ENCODE measurements at regions not wholly inside any gene's neighbourhood (a gene's known extent, or its start where the extent isn't known, plus 50 kb on each side); places are given as distances from the start of the nearest gene placed in this dataset.

DNA sequence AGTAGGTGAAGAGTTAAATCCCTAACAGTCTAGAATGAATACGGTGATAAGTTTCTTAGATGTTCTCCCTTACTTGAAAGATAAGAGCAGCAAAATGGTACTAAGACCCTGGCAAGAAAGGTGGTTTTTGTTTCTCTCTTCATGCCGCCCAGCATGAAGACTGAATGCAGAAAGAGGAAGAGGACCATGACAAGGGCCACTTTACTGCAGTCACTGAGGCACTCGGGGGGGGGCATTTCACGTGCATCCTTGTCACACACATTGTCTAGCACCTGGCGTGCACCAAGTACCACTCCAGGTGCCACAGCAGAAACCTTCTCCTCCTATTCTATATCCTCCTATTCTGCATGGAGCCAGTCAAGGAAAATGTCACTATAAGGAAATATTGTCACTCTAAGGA, 222.0 kb downstream of the TOMM20 start:
- TF ChIP-seq POLR2AphosphoS5 (IDR thresholded peaks at IDR 0.05; ENCODE audit: low read depth, low read length) (no peak), POLR2A (IDR thresholded peaks at IDR 0.05; ENCODE audit: low read depth, low read length) (no peak), TAF1 (IDR thresholded peaks at IDR 0.05; ENCODE audit: low read depth, low read length) (no peak), SPI1 (IDR thresholded peaks at IDR 0.05; ENCODE audit: low read depth, low read length) (peak; percentile 58)
